Karpas-422 (cell line): ENCODE measurements at regions not wholly inside any gene's neighbourhood (a gene's known extent, or its start where the extent isn't known, plus 50 kb on each side); places are given as distances from the start of the nearest gene placed in this dataset.

ENCODE experiments used
- DNase-seq: peaks from one replicate; pipeline ENCODE4 v3.0.0-alpha.2; 2015
- H2AFZ ChIP-seq: fragments of 200-600 bp; sonication (generic); 2 replicates; pipeline ENCODE4 v1.6.1; 2014; ENCODE audit warnings: antibody characterized with exemption, low read length, mixed read lengths
- H3K27ac ChIP-seq: fragments of 200-600 bp; sonication (generic); 2 replicates; pipeline ENCODE4 v1.5.1; 2014; ENCODE audit warnings: mild to moderate bottlenecking, low read length, moderate library complexity
- H3K27me3 ChIP-seq: fragments of 200-600 bp; sonication (generic); 2 replicates; pipeline ENCODE4 v1.6.1; 2014; ENCODE audit warnings: low read length, mixed read lengths
- H3K36me3 ChIP-seq: fragments of 200-600 bp; sonication (generic); 2 replicates; pipeline ENCODE4 v1.6.1; 2014; ENCODE audit warnings: low read length, mixed read lengths; ENCODE audit not compliant: insufficient read depth
- H3K4me1 ChIP-seq: fragments of 200-600 bp; sonication (generic); 2 replicates; pipeline ENCODE4 v1.6.1; 2014; ENCODE audit warnings: mild to moderate bottlenecking, low read length, mixed read lengths
- H3K4me2 ChIP-seq: fragments of 200-600 bp; sonication (generic); 2 replicates; pipeline ENCODE4 v1.6.1; 2014; ENCODE audit warnings: low read length, low read depth, mild to moderate bottlenecking; ENCODE audit not compliant: poor library complexity, severe bottlenecking
- H3K4me3 ChIP-seq: fragments of 200-600 bp; sonication (generic); 2 replicates; pipeline ENCODE4 v1.5.1; 2014; ENCODE audit warnings: mild to moderate bottlenecking, antibody characterized with exemption, low read length, mixed read lengths
- H3K79me2 ChIP-seq: fragments of 200-600 bp; sonication (generic); 2 replicates; pipeline ENCODE4 v1.6.1; 2014; ENCODE audit warnings: mild to moderate bottlenecking, low read length, mixed read lengths
- H3K9ac ChIP-seq: fragments of 200-600 bp; sonication (generic); 2 replicates; pipeline ENCODE4 v1.6.0; 2014; ENCODE audit warnings: low read length
- H3K9me2 ChIP-seq: fragments of 200-600 bp; sonication (generic), shearing (Covaris generic); replicated peaks from 2 replicates; pipeline ENCODE4 v1.6.0; 2014; ENCODE audit warnings: mild to moderate bottlenecking, low read length, moderate library complexity; ENCODE audit not compliant: insufficient read depth
- H3K9me3 ChIP-seq: fragments of 300-700, 200-600 bp; sonication (generic); 2 replicates; pipeline ENCODE4 v1.6.1; 2014; ENCODE audit warnings: low read length, mixed read lengths
- H4K20me1 ChIP-seq: fragments of 200-600 bp; sonication (generic); 2 replicates; pipeline ENCODE4 v1.6.1; 2014; ENCODE audit warnings: mild to moderate bottlenecking, antibody characterized with exemption, low read length, low read depth; ENCODE audit not compliant: insufficient read depth

DNA sequence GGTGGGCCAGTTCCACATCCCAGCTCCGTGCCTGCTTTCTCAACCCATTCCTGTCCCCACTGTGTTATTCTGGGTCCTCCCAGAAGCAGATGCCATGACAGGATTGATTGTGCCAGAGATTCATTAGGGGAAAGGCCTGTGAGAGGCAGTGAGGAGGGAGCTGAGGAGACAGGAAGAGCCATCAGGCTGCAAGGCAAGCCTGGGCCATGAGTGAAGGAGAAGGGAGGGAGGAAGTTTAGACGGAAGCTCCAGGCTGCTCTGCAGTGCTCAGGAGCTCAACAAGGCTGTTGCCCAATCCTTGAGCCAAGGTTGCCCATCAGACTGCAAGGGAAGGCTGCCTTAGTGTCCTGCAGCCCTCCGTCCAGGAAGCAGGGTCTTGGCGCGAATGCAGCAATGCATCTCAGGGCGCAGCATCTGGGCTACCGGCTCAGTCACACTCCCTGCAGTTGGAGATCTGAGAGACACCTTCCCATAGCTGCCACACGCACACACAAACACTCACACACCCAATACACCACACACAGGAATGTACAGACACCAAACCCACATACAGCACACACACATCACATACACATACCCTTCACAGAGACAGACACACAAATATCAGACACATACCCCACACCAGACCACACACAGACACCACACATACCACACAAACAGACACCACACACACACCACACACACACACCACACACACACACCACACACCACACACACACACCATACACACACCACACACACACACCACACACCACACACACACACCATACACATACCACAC, 139.5 kb upstream of the NDUFV2 start:
- no peaks in the 10 kb centered on the region for H3K9me3 ChIP-seq
- H2AFZ ChIP-seq = no peak overlapping the region
- no peaks in the 10 kb centered on the region for H4K20me1 ChIP-seq
- H3K27ac ChIP-seq = no peak overlapping the region
- no peaks in the 10 kb centered on the region for H3K79me2 ChIP-seq
- no peak overlapping the region for H3K4me3 ChIP-seq
- no peaks in the 10 kb centered on the region for H3K36me3 ChIP-seq
- no peak overlapping the region for H3K4me2 ChIP-seq
- no peak overlapping the region for H3K9ac ChIP-seq
- DNase-seq = no peak
- no peaks in the 10 kb centered on the region for H3K27me3 ChIP-seq
- H3K4me1 ChIP-seq = no peaks in the 10 kb centered on the region
- no peaks in the 10 kb centered on the region for H3K9me2 ChIP-seq

DNA sequence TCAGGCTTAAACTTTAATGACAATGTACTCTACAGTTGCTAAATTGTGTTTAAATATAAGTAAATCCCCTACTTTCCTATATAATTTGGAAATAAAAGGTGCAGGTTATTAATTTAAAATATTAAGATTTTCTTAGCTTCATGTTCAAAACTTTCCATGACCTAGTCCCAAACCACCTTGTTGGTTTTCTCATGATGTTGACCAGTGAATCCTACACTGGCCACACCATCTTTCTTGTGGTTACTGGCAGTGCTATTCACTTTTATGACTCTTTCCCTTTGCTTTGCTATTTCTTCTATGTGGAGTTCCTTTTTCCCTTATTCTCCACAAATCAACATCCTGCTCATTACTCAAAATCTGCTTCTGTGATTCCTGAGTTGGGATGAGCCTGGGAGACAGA, 138.6 kb upstream of the NDUFV2 start:
- Histone ChIP-seq H3K36me3 (no peaks in the 10 kb centered on the region), H3K4me2 (no peak overlapping the region), H3K9me2 (no peaks in the 10 kb centered on the region), H2AFZ (no peak overlapping the region), H4K20me1 (no peaks in the 10 kb centered on the region), H3K4me1 (no peaks in the 10 kb centered on the region), H3K9ac (no peak overlapping the region), H3K4me3 (no peak overlapping the region), H3K9me3 (no peaks in the 10 kb centered on the region), H3K27me3 (no peaks in the 10 kb centered on the region), H3K79me2 (no peaks in the 10 kb centered on the region), H3K27ac (no peak overlapping the region)
- no peak for DNase-seq

DNA sequence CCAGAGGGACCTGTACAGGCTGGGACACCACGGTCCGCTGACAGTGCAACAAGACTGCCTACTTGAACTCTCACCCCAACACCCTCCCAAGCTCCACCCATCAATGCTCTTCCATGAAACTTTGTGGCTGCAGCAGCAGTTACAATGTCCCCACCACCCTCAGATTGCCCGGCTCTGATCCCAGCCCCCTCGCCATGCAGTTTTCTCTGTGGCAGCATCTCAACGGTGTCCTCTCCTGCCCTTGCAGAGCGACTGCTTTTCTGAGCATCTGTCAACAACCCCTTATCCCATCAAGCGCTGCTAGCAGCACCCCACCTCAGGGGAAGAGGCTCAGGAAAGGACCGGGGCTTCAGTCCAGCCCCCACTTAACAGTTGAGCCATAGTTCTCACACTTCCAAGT, 137.1 kb upstream of the NDUFV2 start:
- H3K27me3 ChIP-seq = no peaks in the 10 kb centered on the region
- no peaks in the 10 kb centered on the region for H3K79me2 ChIP-seq
- H3K27ac ChIP-seq = no peak overlapping the region
- DNase-seq = no peak
- no peaks in the 10 kb centered on the region for H3K9me3 ChIP-seq
- H3K4me3 ChIP-seq = no peak overlapping the region
- no peak overlapping the region for H2AFZ ChIP-seq
- H3K36me3 ChIP-seq = no peaks in the 10 kb centered on the region
- H3K4me2 ChIP-seq = no peak overlapping the region
- H3K4me1 ChIP-seq = no peaks in the 10 kb centered on the region
- no peaks in the 10 kb centered on the region for H3K9me2 ChIP-seq
- H4K20me1 ChIP-seq = no peaks in the 10 kb centered on the region
- no peak overlapping the region for H3K9ac ChIP-seq

DNA sequence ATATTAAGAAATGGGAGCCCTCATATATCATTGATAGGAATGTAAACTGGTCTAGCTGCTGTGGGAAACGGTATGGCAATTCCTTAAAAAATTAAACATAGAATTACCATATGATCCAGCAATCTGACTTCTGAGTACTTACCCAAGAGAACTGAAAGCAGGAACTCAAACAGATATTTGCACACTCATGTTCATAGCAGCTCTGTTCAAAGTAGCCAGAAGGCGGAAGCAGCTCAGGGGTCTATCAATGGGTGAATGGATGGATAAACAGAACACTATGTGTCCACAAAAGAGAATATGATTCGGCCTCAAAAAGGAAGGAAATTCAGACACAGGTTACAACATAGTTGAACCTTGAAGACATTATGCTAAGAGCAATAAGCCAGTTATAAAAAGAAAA, 135.7 kb upstream of the NDUFV2 start:
- H3K9me3 ChIP-seq = no peaks in the 10 kb centered on the region
- H3K79me2 ChIP-seq = no peaks in the 10 kb centered on the region
- H3K9ac ChIP-seq = no peak overlapping the region
- no peaks in the 10 kb centered on the region for H3K4me1 ChIP-seq
- H3K36me3 ChIP-seq = no peaks in the 10 kb centered on the region
- DNase-seq = no peak
- H3K4me3 ChIP-seq = no peak overlapping the region
- H2AFZ ChIP-seq = no peak overlapping the region
- no peaks in the 10 kb centered on the region for H3K27me3 ChIP-seq
- no peak overlapping the region for H3K4me2 ChIP-seq
- H3K9me2 ChIP-seq = no peaks in the 10 kb centered on the region
- H4K20me1 ChIP-seq = no peaks in the 10 kb centered on the region
- no peak overlapping the region for H3K27ac ChIP-seq

DNA sequence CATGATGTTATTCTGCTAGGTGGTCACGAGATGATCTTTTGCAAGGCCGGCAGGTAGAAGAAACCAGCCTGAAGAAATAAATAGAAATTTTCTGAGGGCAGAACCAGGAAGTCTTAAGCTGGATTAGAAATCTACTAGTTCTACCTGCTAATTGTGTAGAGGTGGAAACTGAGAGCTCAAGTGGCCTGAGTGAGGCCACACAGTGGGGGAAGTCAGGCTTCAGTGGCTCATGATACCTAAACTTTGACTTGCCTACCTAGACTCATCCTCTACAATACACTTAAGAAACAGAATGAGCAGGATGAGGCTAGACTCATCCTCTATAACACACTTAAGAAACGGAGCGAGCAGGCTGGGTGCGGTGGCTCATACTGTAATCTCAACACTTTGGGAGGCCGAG, 134.9 kb upstream of the NDUFV2 start:
- no peaks in the 10 kb centered on the region for H3K79me2 ChIP-seq
- H3K4me2 ChIP-seq = no peak overlapping the region
- no peaks in the 10 kb centered on the region for H3K9me2 ChIP-seq
- DNase-seq = no peak
- H2AFZ ChIP-seq = no peak overlapping the region
- H3K4me3 ChIP-seq = no peak overlapping the region
- H3K36me3 ChIP-seq = no peaks in the 10 kb centered on the region
- no peaks in the 10 kb centered on the region for H3K9me3 ChIP-seq
- no peak overlapping the region for H3K27ac ChIP-seq
- H3K27me3 ChIP-seq = no peaks in the 10 kb centered on the region
- H3K4me1 ChIP-seq = no peaks in the 10 kb centered on the region
- no peak overlapping the region for H3K9ac ChIP-seq
- H4K20me1 ChIP-seq = no peaks in the 10 kb centered on the region

DNA sequence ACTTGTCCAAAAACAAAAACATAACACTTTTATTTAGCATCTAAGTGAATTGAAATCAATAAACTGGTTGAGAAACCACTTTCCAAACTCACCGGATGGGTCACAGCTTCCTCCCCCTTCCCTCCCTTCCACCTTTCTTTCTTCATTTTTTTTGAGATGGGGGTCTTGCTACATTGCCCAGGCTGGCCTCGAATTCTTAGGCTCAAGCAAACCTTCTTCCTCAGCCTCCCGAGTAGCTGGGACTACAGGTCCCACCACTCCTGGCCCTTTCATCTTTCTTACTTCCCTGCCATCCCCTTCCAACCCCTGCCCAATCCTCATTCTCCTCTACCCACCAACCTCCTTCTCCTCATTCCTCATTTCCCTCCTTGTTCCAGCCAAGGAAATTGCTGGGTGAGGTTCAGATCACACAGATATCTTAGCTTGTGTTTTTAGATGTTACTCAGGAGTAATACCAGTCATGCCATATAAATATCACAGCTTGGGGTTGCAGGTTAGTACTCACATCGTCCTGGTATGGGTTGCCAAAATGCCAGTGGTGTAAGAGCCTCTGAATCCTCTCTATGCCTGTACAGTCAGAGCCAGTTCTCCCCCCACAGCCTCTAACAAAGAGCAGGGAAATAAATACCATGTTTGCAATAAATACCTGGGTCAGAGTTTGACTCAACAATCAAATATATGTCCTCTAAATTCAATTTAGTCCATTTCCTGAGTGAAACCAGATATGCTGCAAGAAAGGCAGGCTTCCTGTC, 132.7 kb upstream of the NDUFV2 start:
- Histone ChIP-seq H3K79me2 (no peaks in the 10 kb centered on the region), H3K4me2 (no peak overlapping the region), H3K9ac (no peak overlapping the region), H3K27ac (no peak overlapping the region), H2AFZ (no peak overlapping the region), H3K4me1 (no peaks in the 10 kb centered on the region), H3K9me3 (no peaks in the 10 kb centered on the region), H3K9me2 (no peaks in the 10 kb centered on the region), H4K20me1 (no peaks in the 10 kb centered on the region), H3K36me3 (no peaks in the 10 kb centered on the region), H3K4me3 (no peak overlapping the region), H3K27me3 (no peaks in the 10 kb centered on the region)
- no peak for DNase-seq

DNA sequence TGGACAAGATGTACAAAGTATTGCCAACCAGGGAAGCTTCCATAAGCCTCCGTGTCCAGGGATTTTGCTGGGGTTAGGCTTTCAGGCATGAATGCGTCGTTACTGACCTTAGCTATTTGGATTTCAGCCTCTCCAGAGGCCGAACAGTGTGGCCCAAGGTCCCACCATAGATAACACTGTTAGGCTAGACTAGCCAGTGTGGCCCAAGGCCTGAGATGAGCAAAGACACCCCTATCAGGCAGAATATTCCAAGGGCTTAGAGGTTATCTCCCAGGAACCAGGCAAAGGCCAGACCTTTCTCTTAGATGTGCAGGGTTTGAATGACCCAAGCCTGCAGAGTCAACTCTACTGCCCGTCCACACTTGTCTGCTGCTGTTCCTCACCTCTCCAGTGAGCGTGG, 131.7 kb upstream of the NDUFV2 start:
- Histone ChIP-seq H3K27ac (no peak overlapping the region), H3K9me3 (no peaks in the 10 kb centered on the region), H3K4me3 (no peak overlapping the region), H3K4me2 (no peak overlapping the region), H4K20me1 (no peaks in the 10 kb centered on the region), H3K27me3 (no peaks in the 10 kb centered on the region), H3K79me2 (no peaks in the 10 kb centered on the region), H3K9me2 (no peaks in the 10 kb centered on the region), H3K9ac (no peak overlapping the region), H2AFZ (no peak overlapping the region), H3K36me3 (no peaks in the 10 kb centered on the region), H3K4me1 (no peaks in the 10 kb centered on the region)
- no peak for DNase-seq

DNA sequence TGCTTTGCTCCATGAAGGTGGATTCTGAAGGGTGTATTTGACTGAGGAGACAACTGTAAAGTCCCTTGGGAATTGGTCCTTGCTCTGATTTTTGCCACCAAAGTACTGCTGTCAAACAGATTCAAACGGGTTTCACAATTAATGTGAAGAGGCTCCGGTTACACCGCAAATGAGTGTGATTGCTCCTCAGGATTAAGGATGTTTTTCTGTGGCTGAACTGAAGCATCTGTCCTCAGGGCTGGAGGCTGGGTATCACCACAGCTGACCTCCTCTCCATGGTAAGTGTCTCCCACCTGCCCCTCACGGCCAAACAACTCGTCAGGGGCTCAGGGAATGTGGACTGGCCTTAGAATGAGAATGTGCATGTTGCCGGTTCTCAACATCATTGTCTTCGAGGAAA, 130.4 kb upstream of the NDUFV2 start:
- no peaks in the 10 kb centered on the region for H3K36me3 ChIP-seq

More for the DNA sequence above, 130.4 kb upstream of the NDUFV2 start:
- DNase-seq = no peak
- Histone ChIP-seq H3K27me3 (no peaks in the 10 kb centered on the region), H3K27ac (no peak overlapping the region), H3K9me2 (no peaks in the 10 kb centered on the region), H3K4me2 (no peak overlapping the region), H3K4me3 (no peak overlapping the region), H2AFZ (no peak overlapping the region), H4K20me1 (no peaks in the 10 kb centered on the region), H3K4me1 (no peaks in the 10 kb centered on the region), H3K9ac (no peak overlapping the region), H3K9me3 (no peaks in the 10 kb centered on the region), H3K79me2 (no peaks in the 10 kb centered on the region)
